Natural killer cell (primary cell): ENCODE measurements at regions not wholly inside any gene's neighbourhood (a gene's known extent, or its start where the extent isn't known, plus 50 kb on each side); places are given as distances from the start of the nearest gene placed in this dataset.

Experiments used
- ATAC-seq, 3 donors: fragments of 150-1000 bp in 2 of 3; fragments of 200-7000 bp in 1 of 3; cut with Tn5 transposase; 1 replicate in 1 of 3; 2 replicates in 2 of 3; pipeline ENCODE4 v1.10.0; 2021; ENCODE audit warnings: mild to moderate bottlenecking in 2 of 3, moderate library complexity in 2 of 3
- DNase-seq, 2 donors: peaks; one replicate each; pipeline versions ENCODE4 v3.0.0 to v3.0.0-alpha.2; 2013 to 2021; ENCODE audit warnings: mixed read lengths in 1 of 2
- H3K27ac ChIP-seq: one replicate; pipeline ENCODE4 v1.5.1; 2013; ENCODE audit warnings: mild to moderate bottlenecking, low read length
- H3K27me3 ChIP-seq: one replicate; pipeline ENCODE4 v1.6.1; 2013; ENCODE audit warnings: low read length; ENCODE audit not compliant: control insufficient read depth, insufficient read depth
- H3K36me3 ChIP-seq: one replicate; pipeline ENCODE4 v1.6.1; 2013; ENCODE audit warnings: low read length; ENCODE audit not compliant: control insufficient read depth, insufficient read depth
- H3K4me1 ChIP-seq: one replicate; pipeline ENCODE4 v1.6.1; 2013; ENCODE audit warnings: low read length; ENCODE audit not compliant: control insufficient read depth, insufficient read depth
- H3K4me3 ChIP-seq: one replicate; pipeline ENCODE4 v1.5.1; 2013; ENCODE audit warnings: low read length
- H3K9me3 ChIP-seq: one replicate; pipeline ENCODE4 v1.6.1; 2013; ENCODE audit warnings: low read length; ENCODE audit not compliant: control insufficient read depth, insufficient read depth
- H3K27ac Mint-ChIP-seq, 2 donors: one replicate each; pipeline ENCODE4 v1.8.0; 2022; ENCODE audit warnings: mild to moderate bottlenecking in 2 of 2, mixed read lengths in 2 of 2, moderate library complexity in 1 of 2
- H3K27me3 Mint-ChIP-seq, 2 donors: one replicate each; pipeline ENCODE4 v1.8.0; 2022; ENCODE audit warnings: low read depth in 2 of 2, mixed read lengths in 2 of 2
- H3K36me3 Mint-ChIP-seq: one replicate; pipeline ENCODE4 v1.8.0; 2022; ENCODE audit warnings: mixed read lengths
- H3K4me1 Mint-ChIP-seq, 2 donors: one replicate each; pipeline ENCODE4 v1.8.0; 2022; ENCODE audit warnings: mixed read lengths in 2 of 2
- H3K4me3 Mint-ChIP-seq: one replicate; pipeline ENCODE4 v1.8.0; 2022; ENCODE audit warnings: mild to moderate bottlenecking, moderate library complexity, mixed read lengths
- H3K9me3 Mint-ChIP-seq, 2 donors: one replicate each; pipeline ENCODE4 v1.8.0; 2022; ENCODE audit warnings: mixed read lengths in 2 of 2
- CTCF ChIP-seq: fragments of 200-600 bp; IDR thresholded peaks from one replicate; pipeline ENCODE4 v1.8.0; 2022; ENCODE audit warnings: antibody characterized with exemption
- WGBS: methylation state at CpG from one replicate; pipeline ENCODE4 v1.1.7; 2013; ENCODE audit warnings: missing lambda C conversion rate; ENCODE audit not compliant: insufficient coverage; 5-methylcytosine and 5-hydroxymethylcytosine counted together
- intact Hi-C: fragments of 100-400 bp; cut with micrococcal nuclease; formaldehyde crosslinking; loops from one replicate; pipeline ENCODE4 v1.14.2; 2022

DNA sequence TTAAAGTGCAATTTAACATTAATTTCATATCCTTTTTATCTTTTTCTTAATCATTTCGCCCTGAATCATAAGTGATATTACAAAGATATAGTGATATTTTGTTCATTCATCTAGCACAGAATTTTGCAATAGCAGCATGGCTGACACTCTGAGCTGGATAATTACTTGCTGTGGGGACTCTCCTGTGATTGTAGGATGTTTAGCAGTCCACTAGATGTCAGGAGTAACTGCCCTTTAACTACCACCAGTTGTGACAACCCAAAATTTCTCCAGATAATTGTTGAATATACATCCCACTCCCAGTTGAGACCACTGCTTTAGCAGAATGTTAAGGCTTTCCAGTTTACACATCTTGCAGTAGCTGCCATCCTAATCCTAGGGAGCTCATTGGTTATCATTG lies 196.8 kb upstream of the MBNL1 start:
- no peaks in the 10 kb centered on the region for H3K9me3 ChIP-seq
- H3K27me3 ChIP-seq, result no peaks in the 10 kb centered on the region
- H3K9me3 Mint-ChIP-seq, result no peaks in the 10 kb centered on the region
- intact Hi-C loops, result loop anchor here (1.0 kb wide), 2 partner anchors 372 to 400 kb away; no protein-coding TSS in a partner anchor
- H3K27ac ChIP-seq, result no peak overlapping the region
- ATAC-seq (peak; percentile 68 to 87 (median 81)), DNase-seq (peak in 1 of 2 donors; percentile 63)
- peak; percentile 67 for TF ChIP-seq CTCF
- no peak overlapping the region for H3K27ac Mint-ChIP-seq
- no peaks in the 10 kb centered on the region for H3K36me3 Mint-ChIP-seq
- no peaks in the 10 kb centered on the region for H3K4me1 ChIP-seq
- no peaks in the 10 kb centered on the region for H3K36me3 ChIP-seq
- no peaks in the 10 kb centered on the region for H3K4me1 Mint-ChIP-seq
- H3K27me3 Mint-ChIP-seq, result peaks cover 0 to 3% of the 10 kb centered on the region in 2 donors
- H3K4me3 ChIP-seq, result no peak overlapping the region
- WGBS, result no CpG with 5 or more reads among the region's 1 CpG
- H3K4me3 Mint-ChIP-seq, result no peak overlapping the region

DNA sequence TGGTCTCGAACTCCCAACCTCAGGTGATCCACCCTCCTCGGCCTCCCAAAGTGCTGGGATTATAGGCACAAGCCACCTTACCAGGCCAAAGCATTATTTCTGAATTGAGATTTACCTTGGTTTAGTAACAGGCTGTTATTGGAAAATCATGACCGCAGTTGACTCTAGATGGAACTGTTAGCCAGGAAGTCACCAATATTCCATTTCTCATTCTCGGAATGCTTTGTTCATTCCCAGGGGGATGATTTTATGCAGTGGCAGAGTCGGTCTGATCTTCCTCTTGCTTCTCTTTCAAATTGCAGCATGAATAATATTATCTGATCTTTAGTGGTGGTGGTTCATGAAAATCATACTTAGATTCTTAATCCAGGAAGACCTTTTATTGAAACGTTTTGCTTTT lies 195.5 kb upstream of the MBNL1 start:
- no peak for ATAC-seq
- H3K9me3 ChIP-seq, result no peaks in the 10 kb centered on the region
- intact Hi-C loops, result no loop called here
- Mint-ChIP-seq H3K9me3 (no peaks in the 10 kb centered on the region), H3K4me1 (no peaks in the 10 kb centered on the region), H3K4me3 (no peak overlapping the region), H3K27me3 (peaks cover 0 to under 1% of the 10 kb centered on the region in 2 donors), H3K27ac (no peak overlapping the region), H3K36me3 (no peaks in the 10 kb centered on the region)
- H3K4me1 ChIP-seq, result no peaks in the 10 kb centered on the region
- no peaks in the 10 kb centered on the region for H3K36me3 ChIP-seq
- TF ChIP-seq CTCF, result no peak
- no peak for DNase-seq
- H3K27ac ChIP-seq, result no peak overlapping the region
- WGBS, result 100% methylated on average over 4 of the region's 6 CpGs
- H3K27me3 ChIP-seq, result no peaks in the 10 kb centered on the region
- H3K4me3 ChIP-seq, result no peak overlapping the region

DNA sequence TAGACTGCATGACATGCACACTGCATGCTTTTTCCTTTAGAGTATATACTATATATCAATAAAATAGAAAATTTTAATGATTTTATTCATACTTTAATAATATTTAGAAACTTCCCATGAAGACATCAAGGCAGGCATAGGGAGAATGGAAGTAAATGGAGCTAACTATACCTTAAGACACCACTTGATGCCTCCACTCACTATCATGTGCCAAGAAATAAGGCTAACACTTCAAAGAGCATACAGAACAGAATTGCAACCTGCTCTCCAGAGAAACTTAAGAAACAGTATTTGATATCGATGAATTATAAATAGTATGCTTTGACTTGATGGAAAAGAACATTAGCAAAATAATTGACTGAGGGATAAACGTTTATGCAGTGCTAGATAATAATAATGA lies 192.6 kb upstream of the MBNL1 start:
- Histone ChIP-seq H3K27ac (no peak overlapping the region), H3K27me3 (no peaks in the 10 kb centered on the region), H3K4me3 (no peak overlapping the region), H3K4me1 (no peaks in the 10 kb centered on the region), H3K9me3 (no peaks in the 10 kb centered on the region), H3K36me3 (no peaks in the 10 kb centered on the region)
- no CpG with 5 or more reads among the region's 2 CpGs for WGBS
- DNase-seq, result peak in 1 of 2 donors; percentile 6
- Mint-ChIP-seq H3K27me3 (no peaks in the 10 kb centered on the region), H3K27ac (no peak overlapping the region), H3K36me3 (no peaks in the 10 kb centered on the region), H3K4me3 (no peak overlapping the region), H3K4me1 (no peaks in the 10 kb centered on the region), H3K9me3 (no peaks in the 10 kb centered on the region)
- intact Hi-C loops, result no loop called here
- ATAC-seq, result no peak
- no peak for TF ChIP-seq CTCF

- Mint-ChIP-seq H3K36me3 (no peaks in the 10 kb centered on the region), H3K27ac (no peak overlapping the region), H3K9me3 (no peaks in the 10 kb centered on the region), H3K27me3 (no peaks in the 10 kb centered on the region), H3K4me3 (no peak overlapping the region), H3K4me1 (no peaks in the 10 kb centered on the region)
- Histone ChIP-seq H3K9me3 (no peaks in the 10 kb centered on the region), H3K4me3 (no peak overlapping the region), H3K27ac (no peak overlapping the region), H3K27me3 (no peaks in the 10 kb centered on the region), H3K36me3 (no peaks in the 10 kb centered on the region), H3K4me1 (no peaks in the 10 kb centered on the region)
- intact Hi-C loops, result no loop called here
- no peak for ATAC-seq
- DNase-seq, result no peak
- WGBS, result 87% methylated on average over 2 of the region's 2 CpGs
- no peak for TF ChIP-seq CTCF
Observed at GRCh38 chr3:152079980-152080379, 188.7 kb upstream of the MBNL1 start.
